Right lobe of liver (tissue), 6 donors: ENCODE measurements at regions not wholly inside any gene's neighbourhood (a gene's known extent, or its start where the extent isn't known, plus 50 kb on each side); places are given as distances from the start of the nearest gene placed in this dataset.
A peak's percentile ranks its signal among the peaks of the same experiment; 100 is the strongest.

Experiments
- ATAC-seq, 4 donors: fragments of 200-7000 bp; cut with Tn5 transposase; one replicate each; pipeline ENCODE4 v1.9.1; 2020; ENCODE audit warnings: mild to moderate bottlenecking in 4 of 4, moderate library complexity in 4 of 4
- DNase-seq, 3 donors: peaks; one replicate each; pipeline ENCODE4 v3.0.0-alpha.2; 2020
- H3K27ac ChIP-seq, 3 donors: fragments of 200-600 bp; one replicate each; pipeline ENCODE4 v1.8.0; 2022
- H3K27me3 ChIP-seq, 2 donors: fragments of 200-600 bp; one replicate each; pipeline ENCODE4 v1.8.0; 2022
- H3K36me3 ChIP-seq, 4 donors: fragments of 200-600 bp; sonication (generic) in 1 of 4; one replicate each; pipeline versions ENCODE4 v1.5.1 to v1.8.0; 2017 to 2022; ENCODE audit warnings: control low read depth in 1 of 4
- H3K4me1 ChIP-seq, 4 donors: fragments of 200-600 bp; sonication (generic) in 1 of 4; one replicate each; pipeline versions ENCODE4 v1.5.1 to v1.8.0; 2017 to 2022; ENCODE audit warnings: control low read depth in 1 of 4
- H3K4me3 ChIP-seq, 3 donors: fragments of 200-600 bp; one replicate each; pipeline ENCODE4 v1.8.0; 2022
- H3K9me3 ChIP-seq, 4 donors: fragments of 200-600 bp; sonication (generic) in 1 of 4; one replicate each; pipeline versions ENCODE4 v1.5.1 to v1.8.0; 2017 to 2022; ENCODE audit warnings: control low read depth in 1 of 4
- POLR2A ChIP-seq: fragments of 450-650 bp; IDR thresholded peaks from one replicate; pipeline ENCODE4 v1.6.1; 2017; ENCODE audit warnings: antibody characterized with exemption, mild to moderate bottlenecking
- WGBS: methylation state at CpG from one replicate; pipeline ENCODE4 v1.1.6; 2018; ENCODE audit warnings: low coverage, low lambda C conversion rate; ENCODE audit not compliant: insufficient coverage; ENCODE audit errors: missing lambda C conversion rate; 5-methylcytosine and 5-hydroxymethylcytosine counted together
- intact Hi-C, 2 donors: fragments of 100-400 bp; cut with DNase I; formaldehyde crosslinking; loops; one replicate each; pipeline versions ENCODE4 v1.11.2 to v1.14.1; 2022
- TF ChIP-seq, protein P1 (sequence below), 4 donors: fragments of 200-600 bp in 3 of 4; fragments of 450-650 bp in 1 of 4; IDR thresholded peaks; one replicate each; pipeline versions ENCODE4 v1.5.1 to v1.8.0; 2016 to 2022; ENCODE audit warnings: antibody characterized with exemption in 4 of 4, mild to moderate bottlenecking in 2 of 4
- donor health status: DM: no; HTN: yes; CAD: no.
- donor health status: DM: no; HTN: no; CAD: no.
- donor health status: DM: no; HTN: no; CAD: no.
- donor health status: DM: no; HTN: yes; CAD: no.
- donor health status: DM: no; HTN: yes; CAD: no.

DNA sequence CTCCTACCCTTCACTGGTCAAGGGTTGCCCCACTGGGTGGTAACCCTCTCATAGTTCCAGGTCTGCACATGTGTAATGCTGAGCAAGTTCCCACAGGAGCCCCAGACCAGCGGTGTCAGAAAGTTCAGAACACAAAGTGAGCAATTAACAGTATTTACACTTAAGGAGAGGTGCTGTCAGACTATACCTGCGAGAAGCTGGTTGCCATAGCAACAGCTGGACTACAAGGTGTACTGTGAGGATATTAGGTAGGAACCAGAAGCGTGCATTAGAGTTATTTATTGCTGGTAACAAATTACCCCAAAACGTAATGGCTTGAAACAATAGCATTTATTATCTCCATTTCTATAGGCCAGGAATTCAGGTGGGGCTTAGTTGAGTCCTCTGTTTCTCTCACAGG is 317.0 kb upstream of the RPS23 start:
- Histone ChIP-seq H3K27me3 (no peaks in the 10 kb centered on the region), H3K4me3 (no peak overlapping the region), H3K9me3 (no peaks in the 10 kb centered on the region), H3K27ac (no peak overlapping the region), H3K4me1 (peaks cover 0 to 8% (median 2%) of the 10 kb centered on the region in 4 donors), H3K36me3 (no peaks in the 10 kb centered on the region)
- ATAC-seq (no peak), DNase-seq (no peak)
- 84% methylated on average over 4 of the region's 4 CpGs for WGBS
- no peak for TF ChIP-seq POLR2A
- TF ChIP-seq, protein P1, sequence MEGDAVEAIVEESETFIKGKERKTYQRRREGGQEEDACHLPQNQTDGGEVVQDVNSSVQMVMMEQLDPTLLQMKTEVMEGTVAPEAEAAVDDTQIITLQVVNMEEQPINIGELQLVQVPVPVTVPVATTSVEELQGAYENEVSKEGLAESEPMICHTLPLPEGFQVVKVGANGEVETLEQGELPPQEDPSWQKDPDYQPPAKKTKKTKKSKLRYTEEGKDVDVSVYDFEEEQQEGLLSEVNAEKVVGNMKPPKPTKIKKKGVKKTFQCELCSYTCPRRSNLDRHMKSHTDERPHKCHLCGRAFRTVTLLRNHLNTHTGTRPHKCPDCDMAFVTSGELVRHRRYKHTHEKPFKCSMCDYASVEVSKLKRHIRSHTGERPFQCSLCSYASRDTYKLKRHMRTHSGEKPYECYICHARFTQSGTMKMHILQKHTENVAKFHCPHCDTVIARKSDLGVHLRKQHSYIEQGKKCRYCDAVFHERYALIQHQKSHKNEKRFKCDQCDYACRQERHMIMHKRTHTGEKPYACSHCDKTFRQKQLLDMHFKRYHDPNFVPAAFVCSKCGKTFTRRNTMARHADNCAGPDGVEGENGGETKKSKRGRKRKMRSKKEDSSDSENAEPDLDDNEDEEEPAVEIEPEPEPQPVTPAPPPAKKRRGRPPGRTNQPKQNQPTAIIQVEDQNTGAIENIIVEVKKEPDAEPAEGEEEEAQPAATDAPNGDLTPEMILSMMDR (IDR thresholded peaks at IDR 0.05), result no peak
- intact Hi-C loops, result no loop called here

DNA sequence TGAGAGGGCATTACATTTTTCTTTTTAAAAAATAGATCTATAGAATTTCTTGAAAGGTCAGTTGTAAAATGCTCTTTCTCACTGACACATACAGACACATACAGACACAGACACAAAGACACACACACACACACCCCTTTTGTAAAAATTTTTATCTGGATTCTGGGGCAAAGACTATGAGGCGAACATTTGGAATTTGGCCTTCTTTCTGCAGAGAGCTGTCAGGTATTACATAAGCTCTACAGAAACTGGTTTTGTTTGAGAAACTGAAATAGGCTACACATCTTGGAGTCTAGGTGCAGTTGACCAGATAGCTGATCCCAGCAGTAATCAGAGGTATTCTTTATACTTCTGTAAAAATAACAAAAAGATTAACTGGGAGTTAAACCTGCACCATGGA is 315.9 kb upstream of the RPS23 start:
- Histone ChIP-seq H3K27me3 (no peaks in the 10 kb centered on the region), H3K27ac (peak overlapping the region in 2 of 3 donors; percentile 12 to 74), H3K4me3 (no peak overlapping the region), H3K36me3 (no peaks in the 10 kb centered on the region), H3K9me3 (no peaks in the 10 kb centered on the region), H3K4me1 (peaks cover 0 to 8% (median 2%) of the 10 kb centered on the region in 4 donors)
- ATAC-seq, result peak; percentile 95 to 96 (median 96)
- no peak for DNase-seq
- TF ChIP-seq, protein P1 (IDR thresholded peaks at IDR 0.05), result no peak
- no peak for TF ChIP-seq POLR2A
- 24% methylated on average over 1 of the region's 1 CpG for WGBS
- intact Hi-C loops, result no loop called here

DNA sequence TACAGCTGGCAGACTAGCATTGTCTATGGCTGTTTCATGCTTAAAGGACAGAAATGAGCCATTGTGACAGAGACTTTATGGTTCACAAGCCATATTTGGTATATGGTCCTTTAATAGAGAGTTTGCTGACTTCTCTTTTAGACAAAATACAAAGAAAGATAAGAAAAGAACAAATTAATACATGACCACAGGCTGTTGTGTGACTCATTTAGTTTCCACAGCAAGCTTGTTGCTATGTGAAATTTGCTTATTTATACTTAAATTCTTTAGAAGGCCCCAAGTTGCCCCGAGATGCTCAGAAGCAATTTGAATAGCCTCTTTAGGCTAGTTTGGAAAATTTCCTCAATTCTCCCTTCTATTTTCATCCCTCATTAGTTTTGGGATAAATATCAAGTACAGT is 315.3 kb upstream of the RPS23 start:
- no peak for DNase-seq
- Histone ChIP-seq H3K4me3 (no peak overlapping the region), H3K9me3 (no peaks in the 10 kb centered on the region), H3K36me3 (no peaks in the 10 kb centered on the region), H3K27ac (peak overlapping the region in 1 of 3 donors; percentile 74), H3K4me1 (peaks cover 0 to 8% (median 2%) of the 10 kb centered on the region in 4 donors), H3K27me3 (no peaks in the 10 kb centered on the region)
- no peak for TF ChIP-seq POLR2A
- TF ChIP-seq, protein P1 (IDR thresholded peaks at IDR 0.05), result no peak
- intact Hi-C loops, result no loop called here
- no peak for ATAC-seq
- WGBS, result 85% methylated on average over 1 of the region's 1 CpG

DNA sequence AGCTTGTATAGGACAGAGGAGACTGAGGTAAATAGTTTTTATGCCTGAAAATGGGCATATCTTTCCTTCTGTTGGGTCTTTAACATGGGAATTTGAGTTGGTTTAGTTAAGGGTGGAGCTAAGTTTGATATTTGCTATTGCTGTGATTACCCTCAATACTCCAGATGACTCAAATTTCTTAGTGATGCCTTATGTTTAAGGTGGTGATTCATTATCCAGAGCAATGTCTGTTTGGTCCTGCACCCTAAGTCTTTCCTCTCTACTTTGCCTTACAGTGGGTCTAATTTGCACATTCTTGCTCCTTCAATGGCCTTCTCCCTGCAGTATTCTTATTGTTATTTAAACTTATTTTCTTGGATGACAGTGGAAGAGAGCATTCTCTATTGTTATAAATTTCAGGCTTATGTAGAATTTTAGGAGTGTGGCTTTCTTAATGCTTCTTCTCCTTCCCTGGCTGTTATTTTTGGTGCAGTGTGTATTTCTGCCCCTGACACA is 312.9 kb upstream of the RPS23 start:
- H3K4me3 ChIP-seq, result no peak overlapping the region
- H3K36me3 ChIP-seq, result no peaks in the 10 kb centered on the region
- no peak overlapping the region for H3K27ac ChIP-seq
- no peaks in the 10 kb centered on the region for H3K9me3 ChIP-seq
- no peaks in the 10 kb centered on the region for H3K27me3 ChIP-seq
- intact Hi-C loops, result no loop called here
- no peak for TF ChIP-seq POLR2A
- peaks cover 0 to 15% (median 2%) of the 10 kb centered on the region in 4 donors for H3K4me1 ChIP-seq
- DNase-seq, result no peak
- ATAC-seq, result no peak

DNA sequence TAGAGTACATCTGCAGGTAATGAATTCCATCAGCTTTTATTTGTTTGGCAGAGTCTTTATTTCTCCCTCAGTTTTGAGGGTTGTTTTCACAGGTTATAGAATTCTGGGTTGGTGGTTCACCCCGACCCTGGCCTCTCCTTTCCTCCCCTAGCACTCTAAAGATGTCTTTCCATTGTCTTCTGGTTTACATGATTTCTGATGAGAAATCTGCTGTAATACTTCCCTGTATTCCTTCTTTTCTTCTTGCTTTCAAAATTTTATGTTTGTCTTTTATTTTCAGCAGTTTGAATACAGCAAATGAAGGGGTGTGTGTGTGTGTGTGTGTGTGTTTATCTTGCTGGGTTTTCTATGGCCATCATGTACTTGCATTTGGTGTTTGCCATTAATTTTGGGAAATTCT is 312.0 kb upstream of the RPS23 start:
- 57% methylated on average over 1 of the region's 1 CpG for WGBS
- TF ChIP-seq POLR2A, result no peak
- TF ChIP-seq, protein P1 (IDR thresholded peaks at IDR 0.05), result no peak
- intact Hi-C loops, result no loop called here
- Histone ChIP-seq H3K4me1 (peaks cover 0 to 23% (median 3%) of the 10 kb centered on the region in 4 donors), H3K36me3 (no peaks in the 10 kb centered on the region), H3K9me3 (no peaks in the 10 kb centered on the region), H3K27ac (no peak overlapping the region), H3K4me3 (no peak overlapping the region), H3K27me3 (no peaks in the 10 kb centered on the region)
- no peak for ATAC-seq
- DNase-seq, result no peak
